ENCODE measurements at regions not wholly inside any gene's neighbourhood (a gene's known extent, or its start where the extent isn't known, plus 50 kb on each side); places are given as distances from the start of the nearest gene placed in this dataset.

DNA sequence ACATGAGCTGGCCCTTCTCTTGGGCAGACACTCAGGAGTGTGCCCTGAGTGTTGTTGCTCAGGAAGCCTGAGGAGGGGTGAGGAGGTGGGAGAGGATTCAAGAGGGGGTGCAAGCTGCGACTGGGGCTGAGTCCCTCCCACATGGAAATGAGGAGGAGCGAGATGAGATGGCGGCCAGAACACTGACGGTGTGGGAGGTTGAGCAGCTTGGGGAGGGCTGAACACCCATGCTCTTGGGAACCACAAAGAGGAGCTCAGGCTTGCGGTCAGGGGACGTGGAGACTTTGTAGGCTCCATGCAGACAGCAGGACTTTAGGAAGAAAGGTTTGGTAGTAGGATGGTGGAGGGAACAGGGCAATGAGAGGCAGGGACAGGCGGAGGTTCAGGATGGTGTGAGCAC lies 163.2 kb upstream of the SHH start:
- no peak for DNase-seq (ENCODE audit: extremely low spot score)
- no peak for TF ChIP-seq CTCF (IDR thresholded peaks at IDR 0.05; ENCODE audit: control extremely low read depth, extremely low read depth, low read depth, missing control alignments)
- POLR2A ChIA-PET = no interaction called here
- CTCF ChIA-PET = no interaction called here

- POLR2A ChIA-PET = no interaction called here
- no peak for DNase-seq (ENCODE audit: extremely low spot score)
- CTCF ChIA-PET = no interaction called here
- TF ChIP-seq CTCF (IDR thresholded peaks at IDR 0.05; ENCODE audit: control extremely low read depth, extremely low read depth, low read depth, missing control alignments) = no peak
These were observed 162.1 kb upstream of the SHH start for GRCh38 chr7:155974186-155974897.

DNA sequence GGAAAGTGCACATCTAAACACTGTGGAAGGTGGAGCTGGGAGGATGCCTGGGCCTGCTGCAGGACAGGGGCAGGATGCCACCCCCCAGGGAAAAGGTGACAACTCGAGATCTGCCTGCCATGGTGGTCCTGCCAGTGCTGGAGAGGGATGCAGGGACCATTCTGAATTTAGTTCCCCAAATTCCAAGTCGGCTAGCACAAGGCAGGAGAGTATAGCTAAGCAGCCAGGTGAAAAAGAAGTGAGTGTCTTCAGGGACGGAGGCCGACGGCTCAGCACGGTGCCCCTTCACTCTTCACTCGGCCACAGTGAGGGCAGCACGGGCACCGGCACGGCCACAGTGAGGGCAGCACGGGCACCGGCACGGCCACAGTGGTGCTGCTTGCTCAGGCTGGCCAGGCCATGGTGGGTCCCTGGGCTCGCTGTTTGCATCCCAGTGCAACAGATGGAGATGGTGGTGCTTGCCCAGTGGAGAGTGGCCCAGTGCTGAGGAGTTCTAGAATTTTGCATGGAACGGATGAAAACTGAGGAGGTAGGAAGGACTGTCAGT lies 161.3 kb upstream of the SHH start:
- ChIA-PET POLR2A (no interaction called here), CTCF (interaction anchor here (1.0 to 1.1 kb wide), 2 partner anchors 8 to 9 kb away, joined by 3 read pairs; no protein-coding TSS in a partner anchor)
- no peak for TF ChIP-seq CTCF (IDR thresholded peaks at IDR 0.05; ENCODE audit: control extremely low read depth, extremely low read depth, low read depth, missing control alignments)
- no peak for DNase-seq (ENCODE audit: extremely low spot score)

GRCh38 chr7:155972651-155973390 lies 160.6 kb upstream of the SHH start:
- no peak for DNase-seq (ENCODE audit: extremely low spot score)
- CTCF ChIA-PET = interaction anchor here (1.0 to 1.1 kb wide), 2 partner anchors 8 to 10 kb away, joined by 3 read pairs; no protein-coding TSS in a partner anchor
- POLR2A ChIA-PET = no interaction called here

GRCh38 chr7:155972247-155972646 lies 160.0 kb upstream of the SHH start:
- TF ChIP-seq CTCF (IDR thresholded peaks at IDR 0.05; ENCODE audit: control extremely low read depth, extremely low read depth, low read depth, missing control alignments) = no peak
- CTCF ChIA-PET = interaction anchor here (1.1 kb wide), 1 partner anchor 10 kb away, joined by 3 read pairs; no protein-coding TSS in a partner anchor
- no peak for DNase-seq (ENCODE audit: extremely low spot score)
- POLR2A ChIA-PET = no interaction called here

More at GRCh38 chr7:155972651-155973390, 160.6 kb upstream of the SHH start:
- TF ChIP-seq CTCF (IDR thresholded peaks at IDR 0.05; ENCODE audit: control extremely low read depth, extremely low read depth, low read depth, missing control alignments) = no peak

- POLR2A ChIA-PET = no interaction called here
- CTCF ChIA-PET = no interaction called here
These were observed 159.0 kb upstream of the SHH start for GRCh38 chr7:155971180-155971770.

More at GRCh38 chr7:155971180-155971770, 159.0 kb upstream of the SHH start:
- DNase-seq (ENCODE audit: extremely low spot score) = no peak
- no peak for TF ChIP-seq CTCF (IDR thresholded peaks at IDR 0.05; ENCODE audit: control extremely low read depth, extremely low read depth, low read depth, missing control alignments)
